Body of pancreas (tissue), 4 donors: ENCODE measurements at regions not wholly inside any gene's neighbourhood (a gene's known extent, or its start where the extent isn't known, plus 50 kb on each side); places are given as distances from the start of the nearest gene placed in this dataset.

ENCODE experiments used
- POLR2A ChIP-seq, 3 donors: fragments of 450-650 bp; IDR thresholded peaks; one replicate each; pipeline ENCODE4 v1.6.1; 2016; ENCODE audit warnings: antibody characterized with exemption in 3 of 3, mild to moderate bottlenecking in 2 of 3
- TF ChIP-seq, protein P1 (sequence below), 7 experiments: fragments of 450-650 bp in 4 of 7; fragments of 200-600 bp in 3 of 7; sonication (generic) in 3 of 7; IDR thresholded peaks; one replicate each; pipeline ENCODE4 v1.5.1; 2016 to 2019; ENCODE audit warnings: antibody characterized with exemption in 7 of 7

DNA sequence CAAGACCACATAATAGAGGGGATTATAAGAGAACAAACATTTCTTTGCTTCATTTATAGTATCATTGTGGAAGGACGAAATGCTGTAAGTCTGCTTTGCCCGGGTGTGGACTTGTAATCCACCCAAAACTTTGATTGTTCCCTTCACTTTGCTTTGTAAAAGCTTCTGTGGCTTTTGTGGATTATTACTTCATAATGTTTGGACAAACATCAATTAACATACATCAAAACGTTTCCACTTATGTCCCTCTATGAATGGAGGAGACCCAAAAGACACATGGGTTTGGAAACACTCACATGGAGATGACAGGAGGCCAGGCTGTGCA is 415.4 kb downstream of the SPRY1 start:
- TF ChIP-seq, protein P1, sequence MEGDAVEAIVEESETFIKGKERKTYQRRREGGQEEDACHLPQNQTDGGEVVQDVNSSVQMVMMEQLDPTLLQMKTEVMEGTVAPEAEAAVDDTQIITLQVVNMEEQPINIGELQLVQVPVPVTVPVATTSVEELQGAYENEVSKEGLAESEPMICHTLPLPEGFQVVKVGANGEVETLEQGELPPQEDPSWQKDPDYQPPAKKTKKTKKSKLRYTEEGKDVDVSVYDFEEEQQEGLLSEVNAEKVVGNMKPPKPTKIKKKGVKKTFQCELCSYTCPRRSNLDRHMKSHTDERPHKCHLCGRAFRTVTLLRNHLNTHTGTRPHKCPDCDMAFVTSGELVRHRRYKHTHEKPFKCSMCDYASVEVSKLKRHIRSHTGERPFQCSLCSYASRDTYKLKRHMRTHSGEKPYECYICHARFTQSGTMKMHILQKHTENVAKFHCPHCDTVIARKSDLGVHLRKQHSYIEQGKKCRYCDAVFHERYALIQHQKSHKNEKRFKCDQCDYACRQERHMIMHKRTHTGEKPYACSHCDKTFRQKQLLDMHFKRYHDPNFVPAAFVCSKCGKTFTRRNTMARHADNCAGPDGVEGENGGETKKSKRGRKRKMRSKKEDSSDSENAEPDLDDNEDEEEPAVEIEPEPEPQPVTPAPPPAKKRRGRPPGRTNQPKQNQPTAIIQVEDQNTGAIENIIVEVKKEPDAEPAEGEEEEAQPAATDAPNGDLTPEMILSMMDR (IDR thresholded peaks at IDR 0.05), result no peak
- no peak for TF ChIP-seq POLR2A (IDR thresholded peaks at IDR 0.05)
